GM18507 (cell line): ENCODE measurements at regions not wholly inside any gene's neighbourhood (a gene's known extent, or its start where the extent isn't known, plus 50 kb on each side); places are given as distances from the start of the nearest gene placed in this dataset.
"Not testable (repeated sequence)": the region's sequence is repeated elsewhere in the genome, so short reads cannot be mapped to it uniquely, and the experiment has no call there.

Experiments used
- DNase-seq: peaks from one replicate; pipeline ENCODE4 v3.0.0; 2011; ENCODE audit warnings: low read depth; ENCODE audit not compliant: insufficient read length; ENCODE audit errors: extremely low spot score
- FAIRE-seq: peaks from 2 replicates; lab custom pipeline; 2011; peaks lifted over from hg19 to GRCh38; lab: Jason Lieb, UNC

GRCh38 chr7:108908456-108908855 is 338.8 kb downstream of the DNAJB9 start:
- FAIRE-seq (no peak), DNase-seq (no peak)

GRCh38 chr7:108911016-108911415 is 341.3 kb downstream of the DNAJB9 start:
- FAIRE-seq: no peak

GRCh38 chr7:108920490-108920889 is 350.8 kb downstream of the DNAJB9 start:
- FAIRE-seq (no peak), DNase-seq (no peak)

More at GRCh38 chr7:108911016-108911415, 341.3 kb downstream of the DNAJB9 start:
- DNase-seq: no peak

GRCh38 chr7:108943048-108943447 is 373.4 kb downstream of the DNAJB9 start:
- not testable (repeated sequence) for DNase-seq, FAIRE-seq

- DNase-seq (no peak), FAIRE-seq (no peak)
These were observed 377.9 kb downstream of the DNAJB9 start for GRCh38 chr7:108947526-108947925.

GRCh38 chr7:108972004-108972403 is 402.3 kb downstream of the DNAJB9 start:
- DNase-seq (no peak), FAIRE-seq (no peak)

GRCh38 chr7:108973075-108973474 is 403.4 kb downstream of the DNAJB9 start:
- FAIRE-seq (no peak), DNase-seq (no peak)

- DNase-seq: no peak
- no peak for FAIRE-seq
These were observed 405.0 kb downstream of the DNAJB9 start for GRCh38 chr7:108974641-108975040.

- no peak for FAIRE-seq
- no peak for DNase-seq
These were observed 415.4 kb downstream of the DNAJB9 start for GRCh38 chr7:108985037-108985436.

GRCh38 chr7:108989319-108989718 is 419.6 kb downstream of the DNAJB9 start:
- FAIRE-seq: no peak
- no peak for DNase-seq

- DNase-seq (no peak), FAIRE-seq (no peak)
These were observed 427.8 kb downstream of the DNAJB9 start for GRCh38 chr7:108997480-108997879.

GRCh38 chr7:109003742-109004141 is 434.1 kb downstream of the DNAJB9 start:
- no peak for FAIRE-seq
- DNase-seq: no peak

- DNase-seq (no peak), FAIRE-seq (no peak)
These were observed 440.0 kb downstream of the DNAJB9 start for GRCh38 chr7:109009636-109010035.

- DNase-seq: no peak
- no peak for FAIRE-seq
These were observed 450.6 kb downstream of the DNAJB9 start for GRCh38 chr7:109020251-109020650.

GRCh38 chr7:109021390-109021789 is 451.7 kb downstream of the DNAJB9 start:
- FAIRE-seq: no peak
- DNase-seq: no peak

- FAIRE-seq: no peak
- no peak for DNase-seq
These were observed 460.2 kb downstream of the DNAJB9 start for GRCh38 chr7:109029866-109030265.

- FAIRE-seq (no peak), DNase-seq (no peak)
These were observed 475.0 kb downstream of the DNAJB9 start for GRCh38 chr7:109044691-109045090.

- DNase-seq (no peak), FAIRE-seq (no peak)
These were observed 479.7 kb downstream of the DNAJB9 start for GRCh38 chr7:109049366-109049765.

GRCh38 chr7:109059089-109059488 is 489.4 kb downstream of the DNAJB9 start:
- DNase-seq: no peak
- no peak for FAIRE-seq

- FAIRE-seq (no peak), DNase-seq (no peak)
These were observed 493.1 kb downstream of the DNAJB9 start for GRCh38 chr7:109062798-109063197.

GRCh38 chr7:109073543-109073942 is 503.9 kb downstream of the DNAJB9 start:
- FAIRE-seq: no peak

GRCh38 chr7:109076396-109076972 is 506.8 kb downstream of the DNAJB9 start:
- FAIRE-seq (no peak), DNase-seq (no peak)

More at GRCh38 chr7:109073543-109073942, 503.9 kb downstream of the DNAJB9 start:
- no peak for DNase-seq
